Cardiac fibroblast (primary cell): ENCODE measurements at regions not wholly inside any gene's neighbourhood (a gene's known extent, or its start where the extent isn't known, plus 50 kb on each side); places are given as distances from the start of the nearest gene placed in this dataset.

Source experiments
- DNase-seq, 2 donors: peaks; one replicate each; pipeline versions ENCODE4 v3.0.0 to v3.0.0-alpha.2; 2010; ENCODE audit warnings: low read depth in 2 of 2
- H3K4me3 ChIP-seq, 2 donors: replicated peaks in 1 of 2; 1 replicate in 1 of 2; 2 replicates in 1 of 2; pipeline ENCODE4 v1.5.1; 2011; ENCODE audit warnings: low read depth in 2 of 2, low read length in 2 of 2, mild to moderate bottlenecking in 2 of 2, moderate library complexity in 1 of 2
- CTCF ChIP-seq: IDR thresholded peaks from one replicate; pipeline ENCODE4 v1.5.1; 2011; ENCODE audit warnings: low read depth, mild to moderate bottlenecking, low read length, inconsistent platforms

- no peak for TF ChIP-seq CTCF
- DNase-seq = peak in 1 of 2 donors; percentile 12
- H3K4me3 ChIP-seq = no peak overlapping the region
Measured at GRCh38 chr2:160837416-160837815, 322.8 kb upstream of the TANK start.

GRCh38 chr2:160838147-160838546 lies 322.1 kb upstream of the TANK start:
- DNase-seq = no peak
- no peak for TF ChIP-seq CTCF
- H3K4me3 ChIP-seq = no peak overlapping the region

GRCh38 chr2:160838691-160839090 lies 321.5 kb upstream of the TANK start:
- DNase-seq = no peak
- H3K4me3 ChIP-seq = no peak overlapping the region
- TF ChIP-seq CTCF = no peak

- no peak overlapping the region for H3K4me3 ChIP-seq
- TF ChIP-seq CTCF = no peak
- no peak for DNase-seq
Measured at GRCh38 chr2:160842286-160842685, 317.9 kb upstream of the TANK start.

GRCh38 chr2:160859096-160859495 lies 301.1 kb upstream of the TANK start:
- H3K4me3 ChIP-seq = no peak overlapping the region
- DNase-seq = peak in 1 of 2 donors; percentile 39
- TF ChIP-seq CTCF = no peak

GRCh38 chr2:160862226-160862625 lies 298.0 kb upstream of the TANK start:
- H3K4me3 ChIP-seq = no peak overlapping the region
- DNase-seq = no peak
- no peak for TF ChIP-seq CTCF

- H3K4me3 ChIP-seq = no peak overlapping the region
- TF ChIP-seq CTCF = no peak
- DNase-seq = peak; percentile 33 to 41
Measured at GRCh38 chr2:160868891-160869290, 291.3 kb upstream of the TANK start.
